ENCODE measurements at regions not wholly inside any gene's neighbourhood (a gene's known extent, or its start where the extent isn't known, plus 50 kb on each side); places are given as distances from the start of the nearest gene placed in this dataset.

DNA sequence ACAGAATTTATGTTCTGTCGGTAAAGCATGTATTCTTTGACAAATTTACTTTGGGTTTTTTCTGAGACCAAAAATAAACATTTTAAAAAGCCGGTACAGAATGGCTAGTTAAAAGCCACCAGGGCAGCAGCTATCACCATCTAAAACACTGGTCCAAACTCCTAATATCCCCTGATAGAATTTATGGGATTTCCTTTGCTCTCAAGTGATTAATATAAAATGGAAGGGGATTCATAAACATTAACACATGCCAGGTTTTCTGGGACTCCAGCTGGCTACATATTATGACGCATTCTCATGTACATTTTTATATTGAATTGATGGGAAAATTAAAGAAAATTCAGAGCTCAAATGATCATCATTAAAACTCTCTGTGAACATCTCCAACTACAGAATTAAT, 640.8 kb downstream of the C12orf50 start:
- TF ChIP-seq POLR2A (IDR thresholded peaks at IDR 0.05; ENCODE audit: low read depth, low read length): no peak
- FAIRE-seq: no peak
- DNase-seq (ENCODE audit: insufficient read length, low spot score): no peak

DNA sequence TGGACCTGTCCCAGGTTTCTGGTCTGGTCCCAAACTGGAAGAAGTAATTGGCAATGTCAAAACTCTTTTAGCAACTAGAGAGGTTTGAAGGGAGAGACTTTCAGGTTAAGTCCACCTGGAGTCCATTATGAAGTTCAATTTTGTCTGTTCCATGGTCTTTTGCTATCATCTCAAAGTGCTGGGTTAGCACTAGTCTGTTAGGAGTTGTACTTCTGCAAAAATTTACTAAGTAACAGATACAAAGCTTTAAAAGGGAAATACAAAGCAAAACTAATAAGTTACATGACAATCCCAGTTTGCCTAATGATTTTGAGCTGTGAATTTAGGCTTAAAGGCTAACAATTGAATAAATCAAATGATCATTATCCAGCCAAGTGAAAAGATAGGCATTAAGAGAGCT, 643.9 kb downstream of the C12orf50 start:
- no peak for FAIRE-seq
- TF ChIP-seq POLR2A (IDR thresholded peaks at IDR 0.05; ENCODE audit: low read depth, low read length): no peak
- no peak for DNase-seq (ENCODE audit: insufficient read length, low spot score)

DNA sequence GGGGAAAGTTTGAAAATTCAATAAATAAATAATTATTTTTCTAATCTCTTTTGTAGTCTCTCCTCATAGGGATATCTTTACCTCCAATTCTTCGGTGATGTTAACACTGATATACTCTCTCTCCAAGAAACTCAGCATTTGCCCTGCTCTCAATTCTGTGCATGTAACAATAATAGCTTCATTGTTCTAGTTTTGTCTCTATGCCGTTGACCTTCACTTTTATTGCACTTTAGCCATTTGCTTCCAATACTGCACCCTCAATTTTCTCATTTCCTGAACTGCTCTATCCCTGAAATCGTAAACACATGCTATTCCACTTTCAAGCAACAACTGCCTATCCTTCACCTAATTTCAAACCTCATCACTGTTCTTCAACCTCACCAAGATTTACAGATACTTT, 645.0 kb downstream of the C12orf50 start:
- FAIRE-seq (no peak), DNase-seq (ENCODE audit: insufficient read length, low spot score) (no peak)
- no peak for TF ChIP-seq POLR2A (IDR thresholded peaks at IDR 0.05; ENCODE audit: low read depth, low read length)

DNA sequence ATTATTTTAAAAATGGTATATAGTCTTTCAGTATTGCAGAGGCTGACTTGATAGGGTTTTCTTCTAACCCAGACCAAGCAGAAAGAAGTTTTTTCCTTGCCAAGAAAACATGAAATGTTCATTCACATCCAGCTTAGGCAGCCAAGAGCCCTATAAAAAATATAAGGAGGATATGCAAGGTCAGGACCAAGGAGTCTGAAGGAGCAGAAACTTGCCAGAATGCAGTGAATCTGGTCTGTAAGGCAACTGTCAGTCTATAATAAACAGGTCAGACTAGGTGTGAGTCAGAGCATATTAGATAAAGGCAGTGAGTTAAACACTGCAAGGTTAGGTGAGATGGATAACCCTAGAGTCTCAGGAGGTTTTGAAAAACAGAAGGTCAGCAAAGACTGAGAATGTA, 645.5 kb downstream of the C12orf50 start:
- DNase-seq (ENCODE audit: insufficient read length, low spot score) (no peak), FAIRE-seq (no peak)
- no peak for TF ChIP-seq POLR2A (IDR thresholded peaks at IDR 0.05; ENCODE audit: low read depth, low read length)

DNA sequence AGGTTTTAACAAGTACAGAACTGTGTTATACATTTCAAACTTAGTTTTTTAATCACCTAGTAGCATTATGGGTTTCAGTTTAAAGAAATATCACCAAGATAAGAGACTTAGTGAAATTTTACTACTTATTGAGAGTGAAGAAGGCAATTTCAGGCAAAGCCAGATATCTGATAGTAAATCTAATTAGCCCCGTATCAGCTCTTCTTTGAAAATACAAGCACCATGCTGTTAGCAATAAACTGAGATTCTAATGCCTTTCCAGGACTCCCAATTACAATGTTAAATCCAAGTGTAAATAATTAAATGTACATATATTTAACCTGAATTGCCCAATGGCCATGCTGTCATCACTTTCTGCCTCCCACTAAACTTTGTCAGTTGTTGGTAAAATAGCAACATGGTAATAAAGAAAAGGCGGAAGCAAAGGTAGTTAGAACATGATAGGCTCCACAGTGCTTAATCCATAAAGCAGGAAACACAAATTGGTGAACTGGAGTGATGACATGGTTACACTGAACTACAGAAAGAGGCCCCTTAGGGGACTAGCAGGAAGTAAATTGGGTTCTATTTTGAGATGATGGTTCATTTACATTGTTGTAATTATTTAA, 646.1 kb downstream of the C12orf50 start:
- no peak for DNase-seq (ENCODE audit: insufficient read length, low spot score)
- TF ChIP-seq POLR2A (IDR thresholded peaks at IDR 0.05; ENCODE audit: low read depth, low read length): no peak
- no peak for FAIRE-seq

DNA sequence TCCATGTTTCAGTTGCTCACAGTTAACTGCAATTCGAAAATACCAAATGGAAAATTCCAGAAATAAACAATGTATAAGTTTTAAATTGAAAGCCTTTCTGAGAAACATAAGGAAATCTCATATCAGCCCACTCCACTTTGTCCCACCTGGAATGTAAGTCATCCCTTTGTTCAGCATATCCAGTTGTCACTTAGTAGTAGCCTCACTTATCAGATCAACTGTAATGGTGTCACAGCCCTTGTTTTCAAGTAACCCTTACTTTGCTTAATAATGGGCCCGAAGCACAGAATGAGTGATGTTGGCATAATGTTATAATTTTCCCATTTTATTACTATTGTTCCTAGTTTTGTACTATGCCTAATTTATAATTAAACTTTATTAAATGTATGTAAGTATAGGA, 646.8 kb downstream of the C12orf50 start:
- FAIRE-seq (no peak), DNase-seq (ENCODE audit: insufficient read length, low spot score) (no peak)
- TF ChIP-seq POLR2A (IDR thresholded peaks at IDR 0.05; ENCODE audit: low read depth, low read length): no peak

DNA sequence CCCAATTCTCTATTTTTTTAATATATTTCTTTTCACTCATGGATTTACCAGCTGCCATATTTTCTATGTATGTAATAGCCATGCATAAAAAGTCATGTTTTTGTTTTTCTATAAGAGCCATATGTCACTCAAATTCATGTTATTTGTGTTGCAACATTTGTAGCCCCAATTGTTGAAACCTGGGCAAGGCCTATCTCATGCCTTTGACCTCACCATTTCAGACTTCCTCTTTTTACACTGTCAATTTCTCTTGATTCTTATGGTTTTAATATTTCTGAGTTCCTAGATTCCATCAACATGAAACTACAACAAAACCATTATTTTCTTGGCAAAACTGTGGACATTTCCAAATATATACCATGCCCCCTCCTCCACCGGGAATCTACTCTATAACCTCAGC, 647.5 kb downstream of the C12orf50 start:
- TF ChIP-seq POLR2A (IDR thresholded peaks at IDR 0.05; ENCODE audit: low read depth, low read length): no peak
- no peak for DNase-seq (ENCODE audit: insufficient read length, low spot score)
- no peak for FAIRE-seq

DNA sequence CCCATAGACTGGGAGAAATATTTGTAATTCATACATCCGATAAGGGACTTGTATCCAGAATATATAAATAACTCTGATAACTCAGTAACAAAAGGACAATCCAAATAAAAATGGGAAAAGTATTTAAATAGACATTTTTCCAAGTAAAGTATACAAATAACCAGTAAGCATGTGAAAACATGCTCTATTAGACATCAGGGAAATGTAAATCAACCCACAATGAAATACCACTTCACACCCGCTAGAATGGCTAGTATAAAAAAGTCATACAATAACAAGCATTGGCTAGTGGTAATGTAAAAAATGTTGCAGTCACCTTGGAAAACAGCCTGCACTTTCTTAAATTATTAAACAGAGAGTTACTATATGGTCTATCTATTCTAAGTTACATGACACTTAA, 650.7 kb downstream of the C12orf50 start:
- no peak for TF ChIP-seq POLR2A (IDR thresholded peaks at IDR 0.05; ENCODE audit: low read depth, low read length)
- FAIRE-seq (no peak), DNase-seq (ENCODE audit: insufficient read length, low spot score) (no peak)

DNA sequence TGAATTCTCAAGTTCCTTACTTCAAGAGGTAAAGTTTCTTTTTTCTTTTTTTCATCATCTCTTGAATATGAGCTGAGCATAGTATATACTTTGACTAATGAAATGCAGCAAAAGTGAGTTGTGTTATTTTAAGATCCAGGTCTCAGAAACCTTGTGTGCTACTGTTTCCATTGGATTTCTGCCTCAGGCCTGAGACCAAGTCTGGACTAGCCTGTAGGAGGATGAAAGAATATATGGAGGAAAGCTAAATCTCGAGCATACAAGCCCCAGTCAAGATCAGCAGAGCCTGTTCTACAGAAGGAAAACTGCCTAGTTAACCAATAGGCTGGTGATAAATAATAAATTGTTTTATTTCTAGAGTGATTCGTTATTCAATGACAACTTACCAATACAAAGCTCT, 652.5 kb downstream of the C12orf50 start:
- no peak for FAIRE-seq
- DNase-seq (ENCODE audit: insufficient read length, low spot score): no peak
- TF ChIP-seq POLR2A (IDR thresholded peaks at IDR 0.05; ENCODE audit: low read depth, low read length): no peak

DNA sequence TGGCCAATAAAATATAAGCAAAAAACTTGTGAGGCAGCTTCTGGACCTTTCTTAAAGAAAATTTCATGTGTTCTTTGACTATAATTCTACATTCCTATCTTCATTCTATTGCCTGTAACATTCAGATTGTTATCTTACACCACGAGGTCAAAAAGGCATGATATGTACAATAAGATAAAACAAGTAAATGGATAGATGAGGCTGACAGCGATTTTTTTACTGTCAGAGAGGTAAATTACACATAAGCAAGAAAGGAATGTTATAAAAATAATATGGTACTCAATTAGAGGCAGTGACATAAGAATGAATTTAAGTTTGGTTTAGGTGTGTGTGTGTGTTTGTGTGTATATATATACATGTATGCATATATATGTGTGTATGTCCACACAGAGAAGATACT, 660.0 kb downstream of the C12orf50 start:
- no peak for DNase-seq (ENCODE audit: insufficient read length, low spot score)
- FAIRE-seq: no peak
- TF ChIP-seq POLR2A (IDR thresholded peaks at IDR 0.05; ENCODE audit: low read depth, low read length): no peak

DNA sequence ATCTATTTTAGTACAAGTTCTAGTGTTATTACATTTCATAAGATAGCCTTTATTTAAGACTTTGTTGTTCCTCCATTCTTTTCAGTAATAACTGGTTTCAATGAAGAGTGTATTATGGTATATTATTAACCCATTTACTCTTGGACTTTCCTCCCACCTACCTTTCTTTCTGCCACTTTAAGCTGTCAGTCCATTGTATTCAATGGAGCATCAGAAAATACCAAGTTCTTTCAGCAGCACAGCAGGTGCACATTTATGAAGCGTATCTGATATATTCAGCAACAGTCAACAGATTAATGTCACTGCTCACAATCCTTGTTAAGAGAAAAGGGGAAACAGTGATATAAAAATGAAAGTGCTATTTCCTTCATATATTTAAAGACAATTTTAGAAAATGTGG, 660.9 kb downstream of the C12orf50 start:
- no peak for TF ChIP-seq POLR2A (IDR thresholded peaks at IDR 0.05; ENCODE audit: low read depth, low read length)
- FAIRE-seq: no peak
- no peak for DNase-seq (ENCODE audit: insufficient read length, low spot score)

DNA sequence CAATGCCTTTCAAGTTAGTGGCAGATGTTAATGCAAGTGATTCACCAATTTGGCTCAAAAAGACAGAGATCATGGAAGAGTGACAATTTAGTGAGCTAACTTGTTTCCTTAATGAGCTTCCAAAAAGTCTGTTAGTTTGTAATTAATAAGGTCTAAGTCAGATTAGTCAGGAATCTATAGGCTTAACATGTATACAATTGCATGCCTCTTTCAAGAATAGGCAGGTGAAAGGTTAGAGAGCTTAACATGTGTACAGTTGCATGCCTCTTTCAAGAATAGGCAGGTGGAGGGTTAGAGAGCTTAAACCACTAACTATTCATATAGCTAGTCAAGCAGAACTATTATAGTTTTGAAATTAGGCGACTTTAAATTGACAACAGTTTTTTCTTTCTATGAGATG, 663.8 kb downstream of the C12orf50 start:
- no peak for FAIRE-seq
- no peak for TF ChIP-seq POLR2A (IDR thresholded peaks at IDR 0.05; ENCODE audit: low read depth, low read length)
- no peak for DNase-seq (ENCODE audit: insufficient read length, low spot score)

DNA sequence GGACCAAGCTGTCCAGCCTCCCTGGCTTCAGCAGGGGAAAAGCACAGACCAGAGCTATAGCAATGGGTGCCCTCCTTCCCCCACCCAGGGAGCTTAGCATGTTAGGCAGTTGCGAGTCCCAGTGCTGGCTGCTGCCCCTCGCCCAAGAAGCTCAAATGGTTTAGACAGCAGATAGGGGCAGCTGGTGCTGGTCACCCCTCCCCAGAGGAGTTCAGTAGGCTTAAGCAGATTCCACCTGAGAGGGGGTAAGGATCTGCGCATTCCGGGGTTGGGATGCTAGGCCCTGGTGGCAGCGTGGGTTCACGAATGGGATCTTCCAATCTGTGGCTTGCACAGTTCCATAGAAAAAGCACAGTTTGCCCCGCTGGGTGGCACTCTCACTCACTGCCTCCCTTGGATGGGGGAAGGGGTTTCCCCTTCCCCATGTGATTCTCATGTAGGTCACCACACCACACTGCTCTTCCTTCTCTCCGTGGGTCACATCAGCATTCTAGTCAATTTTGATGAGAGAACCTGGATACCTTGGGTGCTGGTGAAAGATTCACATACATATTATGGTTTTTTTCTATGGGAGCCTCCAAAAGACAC, 665.6 kb downstream of the C12orf50 start:
- no peak for TF ChIP-seq POLR2A (IDR thresholded peaks at IDR 0.05; ENCODE audit: low read depth, low read length)
- FAIRE-seq: no peak
- no peak for DNase-seq (ENCODE audit: insufficient read length, low spot score)

DNA sequence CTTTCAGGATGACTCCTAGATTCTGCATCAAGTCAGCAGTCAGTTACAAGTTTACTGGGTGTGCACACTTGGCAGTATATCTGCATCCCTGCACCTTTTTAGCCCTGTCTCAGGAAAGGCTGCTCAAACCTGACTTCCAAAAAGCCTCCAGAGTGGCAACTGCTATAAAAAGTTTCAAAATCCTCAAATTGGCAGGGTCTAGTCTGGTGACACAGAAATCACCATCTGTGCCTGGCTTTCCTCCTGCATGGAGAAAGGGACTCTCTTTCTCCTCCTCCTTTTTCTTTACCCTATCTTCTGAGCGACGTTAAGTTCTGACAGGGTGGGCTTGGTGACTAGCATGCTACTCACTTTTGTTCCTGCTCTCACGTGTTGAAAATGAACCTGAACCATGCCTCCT, 679.5 kb downstream of the C12orf50 start:
- DNase-seq (ENCODE audit: insufficient read length, low spot score) (no peak), FAIRE-seq (no peak)
- TF ChIP-seq POLR2A (IDR thresholded peaks at IDR 0.05; ENCODE audit: low read depth, low read length): no peak

DNA sequence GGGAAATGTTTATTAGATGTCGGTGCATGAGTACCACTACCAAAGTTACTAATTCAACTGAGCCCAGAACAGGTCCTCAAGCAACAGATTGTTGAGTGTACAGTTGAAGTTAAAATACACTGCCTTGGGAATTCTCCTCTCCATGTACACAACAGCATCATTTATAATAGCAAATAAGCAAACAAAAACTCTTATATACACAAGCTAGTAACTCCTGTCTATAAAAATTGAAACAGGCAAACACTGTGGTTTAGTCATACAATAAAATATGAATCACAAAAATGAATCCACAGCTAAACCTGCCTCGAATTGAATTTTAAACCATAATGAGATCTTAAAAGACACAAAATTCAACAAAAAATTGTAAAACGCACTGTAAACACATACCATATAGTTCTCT, 681.1 kb downstream of the C12orf50 start:
- no peak for TF ChIP-seq POLR2A (IDR thresholded peaks at IDR 0.05; ENCODE audit: low read depth, low read length)
- no peak for DNase-seq (ENCODE audit: insufficient read length, low spot score)
- FAIRE-seq: no peak

DNA sequence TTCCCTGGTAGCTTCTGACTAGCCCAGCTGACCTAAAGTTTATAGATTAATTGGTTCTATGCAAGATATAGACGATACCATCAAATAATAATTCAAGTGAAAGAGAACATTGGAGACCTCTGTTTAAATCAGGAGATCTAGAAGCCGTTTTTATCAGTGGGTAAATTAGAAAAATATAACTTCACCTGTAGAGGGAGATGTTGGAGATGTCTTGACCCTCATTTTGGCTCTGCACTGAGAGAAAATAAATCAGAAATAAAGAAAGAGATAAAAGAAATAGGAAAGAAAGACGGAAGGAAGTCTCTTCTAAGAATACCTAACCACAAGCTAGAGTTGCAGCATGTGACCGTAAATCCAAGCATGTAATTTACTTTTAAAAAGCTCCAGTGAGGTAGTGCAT, 684.5 kb downstream of the C12orf50 start:
- FAIRE-seq: no peak
- no peak for TF ChIP-seq POLR2A (IDR thresholded peaks at IDR 0.05; ENCODE audit: low read depth, low read length)
- DNase-seq (ENCODE audit: insufficient read length, low spot score): no peak

Data from H54 (cell line).